ENCODE measurements at regions not wholly inside any gene's neighbourhood (a gene's known extent, or its start where the extent isn't known, plus 50 kb on each side); places are given as distances from the start of the nearest gene placed in this dataset.
"Not testable (repeated sequence)": the region's sequence is repeated elsewhere in the genome, so short reads cannot be mapped to it uniquely, and the experiment has no call there.

GRCh38 chr13:56166864-56167263, 973.9 kb upstream of the PRR20A start:
- Histone ChIP-seq H3K4me3 (no peak overlapping the region), H3K9me3 (no peaks in the 10 kb centered on the region), H3K36me3 (no peaks in the 10 kb centered on the region), H3K27me3 (no peaks in the 10 kb centered on the region), H3K27ac (no peak overlapping the region), H3K4me1 (no peaks in the 10 kb centered on the region)
- TF ChIP-seq CTCF (IDR thresholded peaks at IDR 0.05) (no peak), EP300 (IDR thresholded peaks at IDR 0.05) (no peak), POLR2A (IDR thresholded peaks at IDR 0.05) (no peak), POLR2AphosphoS5 (IDR thresholded peaks at IDR 0.05) (no peak)
- WGBS, 2 donors = 65 to 90% methylated on average over 2 of the region's 2 CpGs
- DNase-seq = no peak
- no peak for ATAC-seq (ENCODE audit: low FRiP score in 2 of 2)

GRCh38 chr13:56168581-56168980, 972.1 kb upstream of the PRR20A start:
- Histone ChIP-seq H3K36me3 (no peaks in the 10 kb centered on the region), H3K4me3 (no peak overlapping the region), H3K27ac (no peak overlapping the region), H3K4me1 (no peaks in the 10 kb centered on the region), H3K27me3 (no peaks in the 10 kb centered on the region), H3K9me3 (no peaks in the 10 kb centered on the region)
- WGBS, 2 donors = 92 to 93% methylated on average over 2 of the region's 2 CpGs
- no peak for TF ChIP-seq POLR2A (IDR thresholded peaks at IDR 0.05)
- no peak for TF ChIP-seq EP300 (IDR thresholded peaks at IDR 0.05)
- TF ChIP-seq CTCF (IDR thresholded peaks at IDR 0.05) = no peak
- no peak for TF ChIP-seq POLR2AphosphoS5 (IDR thresholded peaks at IDR 0.05)
- ATAC-seq (ENCODE audit: low FRiP score in 2 of 2) = no peak
- DNase-seq = no peak

GRCh38 chr13:56173346-56173745, 967.4 kb upstream of the PRR20A start:
- H3K27me3 ChIP-seq = no peaks in the 10 kb centered on the region

GRCh38 chr13:56182598-56182997, 958.1 kb upstream of the PRR20A start:
- no peak for DNase-seq
- H3K9me3 ChIP-seq = peaks cover 0 to 13% (median 2%) of the 10 kb centered on the region in 4 donors
- H3K36me3 ChIP-seq = no peaks in the 10 kb centered on the region
- no peak overlapping the region for H3K4me3 ChIP-seq
- H3K27ac ChIP-seq = no peak overlapping the region
- TF ChIP-seq POLR2A (IDR thresholded peaks at IDR 0.05) (no peak), EP300 (IDR thresholded peaks at IDR 0.05) (no peak), CTCF (IDR thresholded peaks at IDR 0.05) (no peak), POLR2AphosphoS5 (IDR thresholded peaks at IDR 0.05) (no peak)
- ATAC-seq (ENCODE audit: low FRiP score in 2 of 2) = no peak
- no peaks in the 10 kb centered on the region for H3K4me1 ChIP-seq
- WGBS, 2 donors = 81 to 95% methylated on average over 2 to 3 of the region's 3 CpGs
- H3K27me3 ChIP-seq = no peaks in the 10 kb centered on the region

More at GRCh38 chr13:56173346-56173745, 967.4 kb upstream of the PRR20A start:
- TF ChIP-seq CTCF (IDR thresholded peaks at IDR 0.05) (no peak), EP300 (IDR thresholded peaks at IDR 0.05) (no peak)
- H3K4me1 ChIP-seq = no peaks in the 10 kb centered on the region
- H3K4me3 ChIP-seq = no peak overlapping the region
- no peaks in the 10 kb centered on the region for H3K9me3 ChIP-seq
- H3K27ac ChIP-seq = no peak overlapping the region
- 55 to 59% methylated on average over 2 of the region's 2 CpGs for WGBS, 2 donors
- ATAC-seq (ENCODE audit: low FRiP score in 2 of 2) (no peak), DNase-seq (no peak)
- H3K36me3 ChIP-seq = no peaks in the 10 kb centered on the region

GRCh38 chr13:56187331-56187730, 953.4 kb upstream of the PRR20A start:
- Histone ChIP-seq H3K9me3 (peaks cover 0 to 10% (median 3%) of the 10 kb centered on the region in 4 donors), H3K4me3 (no peak overlapping the region), H3K27me3 (no peaks in the 10 kb centered on the region), H3K36me3 (no peaks in the 10 kb centered on the region), H3K4me1 (no peaks in the 10 kb centered on the region), H3K27ac (no peak overlapping the region)
- WGBS, 2 donors = 88 to 91% methylated on average over 6 to 15 of the region's 15 CpGs
- TF ChIP-seq POLR2AphosphoS5 (IDR thresholded peaks at IDR 0.05) (no peak), EP300 (IDR thresholded peaks at IDR 0.05) (no peak), CTCF (IDR thresholded peaks at IDR 0.05) (no peak), POLR2A (IDR thresholded peaks at IDR 0.05) (no peak)
- ATAC-seq (ENCODE audit: low FRiP score in 2 of 2) (peak in 1 of 2 donors; percentile 53), DNase-seq (peak in 1 of 2 donors; percentile 65)

- H3K4me3 ChIP-seq; ATAC-seq (ENCODE audit: low FRiP score in 2 of 2); H3K4me1 ChIP-seq; H3K9me3 ChIP-seq; DNase-seq; H3K27ac ChIP-seq; H3K36me3 ChIP-seq; H3K27me3 ChIP-seq: not testable (repeated sequence)
- 92% methylated on average over 6 of the region's 6 CpGs for WGBS, 2 donors
These were observed 952.1 kb upstream of the PRR20A start for GRCh38 chr13:56188582-56188981.
